Esophagus muscularis mucosa (tissue), 3 donors: ENCODE measurements at regions not wholly inside any gene's neighbourhood (a gene's known extent, or its start where the extent isn't known, plus 50 kb on each side); places are given as distances from the start of the nearest gene placed in this dataset.

Source experiments
- POLR2A ChIP-seq: fragments of 450-650 bp; IDR thresholded peaks from one replicate; pipeline ENCODE4 v1.6.1; 2017; ENCODE audit warnings: antibody characterized with exemption, moderate library complexity, mild to moderate bottlenecking, low read depth
- POLR2AphosphoS5 ChIP-seq, 2 donors: sonication (generic); formaldehyde crosslinking; IDR thresholded peaks; one replicate each; pipeline ENCODE4 v1.6.1; 2017; ENCODE audit warnings: antibody characterized with exemption in 2 of 2
- TF ChIP-seq, protein P1 (sequence below), 3 experiments: fragments of 200-600 bp in 2 of 3; fragments of 450-650 bp in 1 of 3; sonication (generic) in 2 of 3; IDR thresholded peaks; one replicate each; pipeline ENCODE4 v1.5.1; 2017 to 2019; ENCODE audit warnings: antibody characterized with exemption in 3 of 3, mild to moderate bottlenecking in 2 of 3, moderate library complexity in 1 of 3

DNA sequence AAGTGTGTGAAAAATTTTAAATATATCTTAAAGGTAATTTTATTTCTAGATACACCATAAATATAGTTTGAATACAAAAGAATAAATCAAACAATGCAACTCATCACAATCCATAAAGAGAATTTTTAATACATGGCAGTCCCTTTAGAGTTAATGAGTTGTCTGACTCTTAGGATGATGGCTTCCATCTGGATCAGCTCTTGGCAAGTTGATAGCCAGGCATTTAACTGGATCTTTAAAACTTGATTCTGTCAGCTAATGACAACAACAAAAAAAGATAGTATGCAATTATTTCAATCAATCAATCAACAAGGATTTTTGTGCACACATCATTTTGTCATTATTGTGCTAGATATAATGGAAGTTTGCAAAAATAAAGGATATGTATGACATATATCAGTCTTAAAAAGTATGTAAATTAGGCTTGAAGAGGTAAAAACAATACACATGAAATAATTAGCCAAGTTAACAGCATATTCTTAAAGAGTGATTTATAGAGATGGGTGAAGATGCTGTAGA is 174.9 kb upstream of the PCDH18 start:
- TF ChIP-seq, protein P1, sequence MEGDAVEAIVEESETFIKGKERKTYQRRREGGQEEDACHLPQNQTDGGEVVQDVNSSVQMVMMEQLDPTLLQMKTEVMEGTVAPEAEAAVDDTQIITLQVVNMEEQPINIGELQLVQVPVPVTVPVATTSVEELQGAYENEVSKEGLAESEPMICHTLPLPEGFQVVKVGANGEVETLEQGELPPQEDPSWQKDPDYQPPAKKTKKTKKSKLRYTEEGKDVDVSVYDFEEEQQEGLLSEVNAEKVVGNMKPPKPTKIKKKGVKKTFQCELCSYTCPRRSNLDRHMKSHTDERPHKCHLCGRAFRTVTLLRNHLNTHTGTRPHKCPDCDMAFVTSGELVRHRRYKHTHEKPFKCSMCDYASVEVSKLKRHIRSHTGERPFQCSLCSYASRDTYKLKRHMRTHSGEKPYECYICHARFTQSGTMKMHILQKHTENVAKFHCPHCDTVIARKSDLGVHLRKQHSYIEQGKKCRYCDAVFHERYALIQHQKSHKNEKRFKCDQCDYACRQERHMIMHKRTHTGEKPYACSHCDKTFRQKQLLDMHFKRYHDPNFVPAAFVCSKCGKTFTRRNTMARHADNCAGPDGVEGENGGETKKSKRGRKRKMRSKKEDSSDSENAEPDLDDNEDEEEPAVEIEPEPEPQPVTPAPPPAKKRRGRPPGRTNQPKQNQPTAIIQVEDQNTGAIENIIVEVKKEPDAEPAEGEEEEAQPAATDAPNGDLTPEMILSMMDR (IDR thresholded peaks at IDR 0.05): no peak
- TF ChIP-seq POLR2A (no peak), POLR2AphosphoS5 (IDR thresholded peaks at IDR 0.05) (no peak)
